OCI-LY3 (cell line): ENCODE measurements at regions not wholly inside any gene's neighbourhood (a gene's known extent, or its start where the extent isn't known, plus 50 kb on each side); places are given as distances from the start of the nearest gene placed in this dataset.

Experiments
- H2AFZ ChIP-seq: fragments of 200-600, 300-600 bp; shearing (Covaris generic); 2 replicates; pipeline ENCODE4 v1.6.0; 2014; ENCODE audit warnings: antibody characterized with exemption, low read depth, low read length
- H3K27ac ChIP-seq: fragments of 200-600, 300-600 bp; sonication (generic); 2 replicates; pipeline ENCODE4 v1.5.1; 2014; ENCODE audit warnings: mild to moderate bottlenecking, low read length, moderate library complexity, mixed read lengths
- H3K27me3 ChIP-seq: fragments of 200-600, 300-600 bp; sonication (generic); 2 replicates; pipeline ENCODE4 v1.6.1; 2014; ENCODE audit warnings: low read depth, low read length, mixed read lengths
- H3K36me3 ChIP-seq: fragments of 200-600, 300-600 bp; sonication (generic); replicated peaks from 2 replicates; pipeline ENCODE3; 2014; ENCODE audit warnings: low read depth, low read length, mixed read lengths
- H3K4me1 ChIP-seq: fragments of 300-600, 200-600 bp; sonication (generic); 2 replicates; pipeline ENCODE4 v1.6.1; 2014; ENCODE audit warnings: low read length, mixed read lengths
- H3K4me2 ChIP-seq: fragments of 200-600, 300-600 bp; sonication (generic); 2 replicates; pipeline ENCODE4 v1.6.1; 2014; ENCODE audit warnings: low read length, mixed read lengths
- H3K4me3 ChIP-seq: fragments of 300-600, 200-600 bp; sonication (generic); 2 replicates; pipeline ENCODE4 v1.5.1; 2014; ENCODE audit warnings: antibody characterized with exemption, mild to moderate bottlenecking, low read length, moderate library complexity
- H3K79me2 ChIP-seq: fragments of 300-600, 200-600 bp; shearing (Covaris generic); 2 replicates; pipeline ENCODE4 v1.6.1; 2014; ENCODE audit warnings: mild to moderate bottlenecking, low read length, mixed read lengths
- H3K9ac ChIP-seq: fragments of 300-600, 200-600 bp; shearing (Covaris generic); 2 replicates; pipeline ENCODE4 v1.6.0; 2014; ENCODE audit warnings: mild to moderate bottlenecking, low read length, moderate library complexity
- H3K9me3 ChIP-seq: fragments of 200-600, 300-600 bp; shearing (Covaris generic); 2 replicates; pipeline ENCODE4 v1.6.1; 2014; ENCODE audit warnings: low read length, mixed read lengths; ENCODE audit not compliant: insufficient read depth
- H4K20me1 ChIP-seq: fragments of 200-600, 300-600 bp; sonication (generic); 2 replicates; pipeline ENCODE4 v1.6.1; 2016; ENCODE audit warnings: low read length, mixed read lengths; ENCODE audit not compliant: insufficient read depth
- CTCF ChIP-seq: fragments of 200-600, 300-600 bp; sonication (generic); IDR thresholded peaks from 2 replicates; pipeline ENCODE4 v1.5.1; 2014; ENCODE audit warnings: antibody characterized with exemption, low read length, low read depth
- EZH2phosphoT487 ChIP-seq: fragments of 200-600 bp; shearing (Covaris generic); IDR thresholded peaks from 2 replicates; pipeline ENCODE4 v1.6.1; 2018; ENCODE audit warnings: antibody characterized with exemption, mixed run types, low read depth

GRCh38 chr9:110025551-110026170, 182.3 kb downstream of the C9orf152 start:
- no peaks in the 10 kb centered on the region for H3K79me2 ChIP-seq
- no peak for TF ChIP-seq EZH2phosphoT487
- TF ChIP-seq CTCF: no peak
- no peak overlapping the region for H3K4me3 ChIP-seq
- no peak overlapping the region for H3K9ac ChIP-seq
- no peaks in the 10 kb centered on the region for H4K20me1 ChIP-seq
- peaks cover 17% of the 10 kb centered on the region for H3K4me1 ChIP-seq
- no peak overlapping the region for H3K4me2 ChIP-seq
- H3K27me3 ChIP-seq: no peaks in the 10 kb centered on the region
- H3K27ac ChIP-seq: no peak overlapping the region
- no peak overlapping the region for H2AFZ ChIP-seq
- H3K36me3 ChIP-seq: no peaks in the 10 kb centered on the region
- H3K9me3 ChIP-seq: no peaks in the 10 kb centered on the region

DNA sequence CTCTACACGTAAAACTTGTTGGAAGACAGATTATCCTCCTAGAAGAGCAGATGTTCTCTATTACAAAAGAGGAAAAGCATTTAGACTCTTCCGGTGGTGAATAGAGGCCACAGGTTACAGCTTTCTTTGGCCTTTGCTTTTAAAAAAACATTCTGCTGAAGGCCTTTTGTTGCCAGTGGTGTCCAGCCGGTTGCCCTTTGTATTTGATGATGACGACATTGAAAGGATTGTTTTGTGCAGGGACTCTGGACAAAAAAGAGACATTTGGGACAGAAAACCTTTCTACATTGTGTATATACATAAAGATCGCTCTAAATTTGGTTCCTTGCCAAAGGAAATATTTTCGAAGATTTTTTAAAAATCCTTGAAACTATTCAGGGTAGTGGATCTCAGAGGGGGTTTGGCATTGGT, 180.3 kb downstream of the C9orf152 start:
- no peak overlapping the region for H2AFZ ChIP-seq
- no peak overlapping the region for H3K4me2 ChIP-seq
- no peak overlapping the region for H3K9ac ChIP-seq
- H4K20me1 ChIP-seq: no peaks in the 10 kb centered on the region
- TF ChIP-seq CTCF (no peak), EZH2phosphoT487 (no peak)
- H3K27ac ChIP-seq: no peak overlapping the region
- no peaks in the 10 kb centered on the region for H3K27me3 ChIP-seq
- no peaks in the 10 kb centered on the region for H3K36me3 ChIP-seq
- no peaks in the 10 kb centered on the region for H3K9me3 ChIP-seq
- H3K4me1 ChIP-seq: peaks cover 6% of the 10 kb centered on the region
- H3K79me2 ChIP-seq: no peaks in the 10 kb centered on the region
- H3K4me3 ChIP-seq: no peak overlapping the region

DNA sequence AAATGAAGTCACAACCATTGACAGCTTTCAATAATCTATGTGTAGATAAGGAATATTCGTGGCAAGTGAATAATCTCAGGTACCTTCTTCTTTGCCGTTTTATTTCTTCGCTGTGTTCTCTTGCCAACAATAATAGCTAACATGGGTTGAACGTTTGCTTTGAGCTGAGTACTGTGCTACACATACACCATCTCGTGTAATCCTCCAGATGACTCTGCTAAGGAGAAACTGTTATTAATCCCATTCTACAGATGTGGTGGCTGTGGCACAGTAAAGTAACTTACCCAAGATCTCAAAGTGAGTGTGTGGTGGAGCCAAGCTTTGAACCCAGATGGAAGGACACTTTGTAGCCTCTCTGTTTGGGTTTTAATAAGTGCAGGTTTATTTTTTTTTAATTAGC, 179.7 kb downstream of the C9orf152 start:
- no peaks in the 10 kb centered on the region for H3K27me3 ChIP-seq
- peaks cover 6% of the 10 kb centered on the region for H3K4me1 ChIP-seq
- no peaks in the 10 kb centered on the region for H3K9me3 ChIP-seq
- H3K36me3 ChIP-seq: no peaks in the 10 kb centered on the region
- H3K27ac ChIP-seq: no peak overlapping the region
- no peak overlapping the region for H3K4me2 ChIP-seq
- H3K4me3 ChIP-seq: no peak overlapping the region
- H3K79me2 ChIP-seq: no peaks in the 10 kb centered on the region
- H3K9ac ChIP-seq: no peak overlapping the region
- no peak overlapping the region for H2AFZ ChIP-seq
- no peaks in the 10 kb centered on the region for H4K20me1 ChIP-seq
- TF ChIP-seq CTCF (no peak), EZH2phosphoT487 (no peak)

GRCh38 chr9:110028676-110029075, 179.3 kb downstream of the C9orf152 start:
- Histone ChIP-seq H4K20me1 (no peaks in the 10 kb centered on the region), H3K27ac (no peak overlapping the region), H3K4me2 (no peak overlapping the region)

More at GRCh38 chr9:110028676-110029075, 179.3 kb downstream of the C9orf152 start:
- Histone ChIP-seq H3K4me3 (no peak overlapping the region), H3K36me3 (no peaks in the 10 kb centered on the region), H3K9ac (no peak overlapping the region), H3K4me1 (peaks cover 6% of the 10 kb centered on the region), H3K27me3 (no peaks in the 10 kb centered on the region), H3K79me2 (no peaks in the 10 kb centered on the region), H3K9me3 (no peaks in the 10 kb centered on the region), H2AFZ (no peak overlapping the region)
- TF ChIP-seq CTCF: no peak
- TF ChIP-seq EZH2phosphoT487: no peak
